ENCODE measurements at regions not wholly inside any gene's neighbourhood (a gene's known extent, or its start where the extent isn't known, plus 50 kb on each side); places are given as distances from the start of the nearest gene placed in this dataset.

- no peaks in the 10 kb centered on the region for H3K9me3 Mint-ChIP-seq (ENCODE audit: insufficient read depth)
- peaks cover 70% of the 10 kb centered on the region for H3K4me1 Mint-ChIP-seq (ENCODE audit: low read depth)
- ATAC-seq (no peak), DNase-seq (peak; percentile 17)
- no peak overlapping the region for H3K4me3 Mint-ChIP-seq
- peak overlapping the region; percentile 40 for H3K27ac Mint-ChIP-seq
- POLR2A ChIA-PET = interaction anchor here (0.9 kb wide), 1 partner anchor 10 kb away, joined by 3 read pairs; no protein-coding TSS in a partner anchor
- CTCF ChIA-PET = interaction anchor here (1.3 to 4.6 kb wide), 6 partner anchors 11 to 353 kb away, joined by 3 to 45 read pairs (median 10); partner anchors contain the start of gene OLFML3
- peaks cover 3% of the 10 kb centered on the region for H3K36me3 Mint-ChIP-seq (ENCODE audit: low read depth)
- H3K27me3 Mint-ChIP-seq (ENCODE audit: low read depth) = no peaks in the 10 kb centered on the region
Observed at GRCh38 chr1:114331936-114332335, 178.3 kb upstream of the SYT6 start.

GRCh38 chr1:114330451-114330983, 176.8 kb upstream of the SYT6 start:
- H3K27me3 Mint-ChIP-seq (ENCODE audit: low read depth) = peaks cover 2% of the 10 kb centered on the region
- H3K4me1 Mint-ChIP-seq (ENCODE audit: low read depth) = peaks cover 70% of the 10 kb centered on the region
- peaks cover 8% of the 10 kb centered on the region for H3K9me3 Mint-ChIP-seq (ENCODE audit: insufficient read depth)
- H3K4me3 Mint-ChIP-seq = no peak overlapping the region
- ChIA-PET CTCF (interaction anchor here (2.0 to 3.9 kb wide), 3 partner anchors 12 to 48 kb away, joined by 9 to 25 read pairs (median 12); no protein-coding TSS in a partner anchor), POLR2A (interaction anchor here (0.6 to 0.7 kb wide), 2 partner anchors 408 to 1278 kb away, joined by 3 read pairs; no protein-coding TSS in a partner anchor)
- H3K36me3 Mint-ChIP-seq (ENCODE audit: low read depth) = peaks cover 3% of the 10 kb centered on the region
- DNase-seq = peak; percentile 69
- ATAC-seq = peak; percentile 70
- peak overlapping the region; percentile 43 for H3K27ac Mint-ChIP-seq

- H3K27me3 Mint-ChIP-seq (ENCODE audit: low read depth) = peaks cover 2% of the 10 kb centered on the region
- ChIA-PET CTCF (interaction anchor here (0.8 to 3.0 kb wide), 7 partner anchors 9 to 350 kb away, joined by 3 to 12 read pairs (median 4); no protein-coding TSS in a partner anchor), POLR2A (interaction anchor here (0.6 kb wide), 1 partner anchor 11 kb away, joined by 4 read pairs; no protein-coding TSS in a partner anchor)
- H3K4me3 Mint-ChIP-seq = no peak overlapping the region
- no peak overlapping the region for H3K27ac Mint-ChIP-seq
- no peak for ATAC-seq
- peaks cover 50% of the 10 kb centered on the region for H3K4me1 Mint-ChIP-seq (ENCODE audit: low read depth)
- H3K36me3 Mint-ChIP-seq (ENCODE audit: low read depth) = peaks cover 3% of the 10 kb centered on the region
- H3K9me3 Mint-ChIP-seq (ENCODE audit: insufficient read depth) = peaks cover 8% of the 10 kb centered on the region
- peak; percentile 18 for DNase-seq
Observed at GRCh38 chr1:114328361-114328904, 174.8 kb upstream of the SYT6 start.

- ChIA-PET POLR2A (no interaction called here), CTCF (interaction anchor here (0.7 kb wide), 1 partner anchor 10 kb away, joined by 3 read pairs; no protein-coding TSS in a partner anchor)
- Mint-ChIP-seq H3K4me3 (no peak overlapping the region), H3K4me1 (ENCODE audit: low read depth) (peaks cover 17% of the 10 kb centered on the region), H3K27ac (no peak overlapping the region), H3K36me3 (ENCODE audit: low read depth) (peaks cover 3% of the 10 kb centered on the region), H3K27me3 (ENCODE audit: low read depth) (peaks cover 2% of the 10 kb centered on the region), H3K9me3 (ENCODE audit: insufficient read depth) (peaks cover 8% of the 10 kb centered on the region)
- DNase-seq = no peak
- ATAC-seq = no peak
Observed at GRCh38 chr1:114324662-114324965, 170.9 kb upstream of the SYT6 start.

GRCh38 chr1:114323959-114324661, 170.4 kb upstream of the SYT6 start:
- ChIA-PET POLR2A (no interaction called here), CTCF (interaction anchor here (0.7 kb wide), 1 partner anchor 10 kb away, joined by 3 read pairs; no protein-coding TSS in a partner anchor)
- Mint-ChIP-seq H3K27ac (no peak overlapping the region), H3K27me3 (ENCODE audit: low read depth) (peaks cover 2% of the 10 kb centered on the region), H3K4me3 (no peak overlapping the region), H3K4me1 (ENCODE audit: low read depth) (peaks cover 12% of the 10 kb centered on the region), H3K36me3 (ENCODE audit: low read depth) (peaks cover 3% of the 10 kb centered on the region), H3K9me3 (ENCODE audit: insufficient read depth) (peaks cover 8% of the 10 kb centered on the region)
- DNase-seq = peak; percentile 10
- no peak for ATAC-seq

- Mint-ChIP-seq H3K4me1 (ENCODE audit: low read depth) (peaks cover 4% of the 10 kb centered on the region), H3K9me3 (ENCODE audit: insufficient read depth) (peaks cover 8% of the 10 kb centered on the region), H3K27me3 (ENCODE audit: low read depth) (peaks cover 2% of the 10 kb centered on the region), H3K4me3 (no peak overlapping the region), H3K27ac (no peak overlapping the region), H3K36me3 (ENCODE audit: low read depth) (peaks cover under 1% of the 10 kb centered on the region)
- no peak for ATAC-seq
- ChIA-PET POLR2A (no interaction called here), CTCF (no interaction called here)
- no peak for DNase-seq
Observed at GRCh38 chr1:114322734-114323133, 169.1 kb upstream of the SYT6 start.

GRCh38 chr1:114322207-114322606, 168.5 kb upstream of the SYT6 start:
- ATAC-seq (no peak), DNase-seq (peak; percentile 18)
- POLR2A ChIA-PET = no interaction called here
- CTCF ChIA-PET = no interaction called here
- Mint-ChIP-seq H3K4me3 (no peak overlapping the region), H3K27ac (no peak overlapping the region), H3K36me3 (ENCODE audit: low read depth) (no peaks in the 10 kb centered on the region), H3K4me1 (ENCODE audit: low read depth) (peaks cover 3% of the 10 kb centered on the region), H3K27me3 (ENCODE audit: low read depth) (peaks cover 2% of the 10 kb centered on the region), H3K9me3 (ENCODE audit: insufficient read depth) (peaks cover 8% of the 10 kb centered on the region)

- CTCF ChIA-PET = interaction anchor here (1.3 to 2.7 kb wide), 3 partner anchors 8 to 26 kb away, joined by 4 to 17 read pairs (median 5); no protein-coding TSS in a partner anchor
- Mint-ChIP-seq H3K4me1 (ENCODE audit: low read depth) (peaks cover 3% of the 10 kb centered on the region), H3K36me3 (ENCODE audit: low read depth) (no peaks in the 10 kb centered on the region), H3K27ac (no peak overlapping the region), H3K27me3 (ENCODE audit: low read depth) (no peaks in the 10 kb centered on the region), H3K9me3 (ENCODE audit: insufficient read depth) (peaks cover 1% of the 10 kb centered on the region), H3K4me3 (no peak overlapping the region)
- POLR2A ChIA-PET = no interaction called here
- ATAC-seq = no peak
- DNase-seq = peak; percentile 1
Observed at GRCh38 chr1:114320586-114320985, 166.9 kb upstream of the SYT6 start.

- ATAC-seq = no peak
- POLR2A ChIA-PET = no interaction called here
- CTCF ChIA-PET = interaction anchor here (1.3 to 2.7 kb wide), 3 partner anchors 9 to 27 kb away, joined by 4 to 17 read pairs (median 5); no protein-coding TSS in a partner anchor
- Mint-ChIP-seq H3K27ac (no peak overlapping the region), H3K36me3 (ENCODE audit: low read depth) (no peaks in the 10 kb centered on the region), H3K27me3 (ENCODE audit: low read depth) (no peaks in the 10 kb centered on the region), H3K4me3 (no peak overlapping the region), H3K4me1 (ENCODE audit: low read depth) (peaks cover 3% of the 10 kb centered on the region), H3K9me3 (ENCODE audit: insufficient read depth) (no peaks in the 10 kb centered on the region)
- DNase-seq = no peak
Observed at GRCh38 chr1:114319418-114319817, 165.7 kb upstream of the SYT6 start.

- DNase-seq (no peak), ATAC-seq (no peak)
- peaks cover 3% of the 10 kb centered on the region for H3K4me1 Mint-ChIP-seq (ENCODE audit: low read depth)
- no peaks in the 10 kb centered on the region for H3K36me3 Mint-ChIP-seq (ENCODE audit: low read depth)
- H3K27me3 Mint-ChIP-seq (ENCODE audit: low read depth) = no peaks in the 10 kb centered on the region
- POLR2A ChIA-PET = no interaction called here
- H3K27ac Mint-ChIP-seq = no peak overlapping the region
- H3K9me3 Mint-ChIP-seq (ENCODE audit: insufficient read depth) = no peaks in the 10 kb centered on the region
- CTCF ChIA-PET = interaction anchor here (1.0 to 2.7 kb wide), 3 partner anchors 23 to 36 kb away, joined by 4 to 17 read pairs (median 5); no protein-coding TSS in a partner anchor
- H3K4me3 Mint-ChIP-seq = no peak overlapping the region
Observed at GRCh38 chr1:114318961-114319360, 165.3 kb upstream of the SYT6 start.

GRCh38 chr1:114316204-114316603, 162.5 kb upstream of the SYT6 start:
- Mint-ChIP-seq H3K36me3 (ENCODE audit: low read depth) (no peaks in the 10 kb centered on the region), H3K4me1 (ENCODE audit: low read depth) (no peaks in the 10 kb centered on the region), H3K27ac (no peak overlapping the region), H3K9me3 (ENCODE audit: insufficient read depth) (no peaks in the 10 kb centered on the region), H3K27me3 (ENCODE audit: low read depth) (no peaks in the 10 kb centered on the region), H3K4me3 (no peak overlapping the region)
- peak; percentile 16 for DNase-seq
- CTCF ChIA-PET = interaction anchor here (0.7 to 1.6 kb wide), 3 partner anchors 16 to 34 kb away, joined by 3 to 6 read pairs (median 4); no protein-coding TSS in a partner anchor
- ATAC-seq = no peak
- POLR2A ChIA-PET = no interaction called here

- CTCF ChIA-PET = interaction anchor here (0.7 kb wide), 1 partner anchor 16 kb away, joined by 3 read pairs; no protein-coding TSS in a partner anchor
- H3K36me3 Mint-ChIP-seq (ENCODE audit: low read depth) = no peaks in the 10 kb centered on the region
- DNase-seq = peak; percentile 11
Observed at GRCh38 chr1:114315631-114316030, 162.0 kb upstream of the SYT6 start.

More at GRCh38 chr1:114315631-114316030, 162.0 kb upstream of the SYT6 start:
- Mint-ChIP-seq H3K4me1 (ENCODE audit: low read depth) (no peaks in the 10 kb centered on the region), H3K9me3 (ENCODE audit: insufficient read depth) (no peaks in the 10 kb centered on the region), H3K27me3 (ENCODE audit: low read depth) (no peaks in the 10 kb centered on the region), H3K4me3 (no peak overlapping the region), H3K27ac (no peak overlapping the region)
- no peak for ATAC-seq
- POLR2A ChIA-PET = no interaction called here

All from activated CD8-positive, alpha-beta T cell treated with anti-CD3 and anti-CD28 coated beads, Interleukin-2, amount 10 ng/mL, durations not matched to agents 7 days and 5 days (primary cell).